RWPE1 (cell line): ENCODE measurements at regions not wholly inside any gene's neighbourhood (a gene's known extent, or its start where the extent isn't known, plus 50 kb on each side); places are given as distances from the start of the nearest gene placed in this dataset.

Source experiments
- CTCF ChIA-PET: fragments of 350-600 bp; sonication (Branson Sonifier 250); formaldehyde crosslinking; extraction: SDS; loops from one replicate; lab custom pipeline; 2021; lab: Yijun Ruan, JAX
- POLR2A ChIA-PET: fragments of 400-600 bp; formaldehyde crosslinking; extraction: SDS; loops from one replicate; lab custom pipeline; 2020; ENCODE audit warnings: antibody characterized with exemption; ENCODE audit not compliant: low non-redundant PET; lab: Yijun Ruan, JAX
- DNase-seq: peaks from one replicate; pipeline ENCODE4 v3.0.0; 2012; ENCODE audit warnings: low spot score
- H3K27ac ChIP-seq: fragments of 450-650 bp; 2 replicates; pipeline ENCODE4 v1.5.1; 2017
- CTCF ChIP-seq: fragments of 450-650 bp; conservative IDR thresholded peaks from 2 replicates; pipeline ENCODE4 v1.5.1; 2017; ENCODE audit warnings: low read depth, mild to moderate bottlenecking

- POLR2A ChIA-PET: no interaction called here
Observed at GRCh38 chr9:2288309-2288708, 273.2 kb downstream of the SMARCA2 start.

GRCh38 chr9:2289263-2289662, 274.1 kb downstream of the SMARCA2 start:
- H3K27ac ChIP-seq: no peak overlapping the region
- no peak for DNase-seq
- no peak for TF ChIP-seq CTCF
- ChIA-PET POLR2A (no interaction called here), CTCF (interaction anchor here (0.7 kb wide), 1 partner anchor 17 kb away, joined by 4 read pairs; no protein-coding TSS in a partner anchor)

More at GRCh38 chr9:2288309-2288708, 273.2 kb downstream of the SMARCA2 start:
- CTCF ChIA-PET: no interaction called here
- TF ChIP-seq CTCF: no peak
- no peak overlapping the region for H3K27ac ChIP-seq
- no peak for DNase-seq

- H3K27ac ChIP-seq: no peak overlapping the region
- no peak for DNase-seq
- POLR2A ChIA-PET: no interaction called here
- CTCF ChIA-PET: no interaction called here
- TF ChIP-seq CTCF: no peak
Observed at GRCh38 chr9:2290382-2290781, 275.2 kb downstream of the SMARCA2 start.

GRCh38 chr9:2291980-2292704, 277.0 kb downstream of the SMARCA2 start:
- ChIA-PET CTCF (interaction anchor here (0.7 kb wide), 1 partner anchor 365 kb away, joined by 3 read pairs; no protein-coding TSS in a partner anchor), POLR2A (no interaction called here)
- H3K27ac ChIP-seq: no peak overlapping the region
- TF ChIP-seq CTCF: no peak
- DNase-seq: peak; percentile 14

GRCh38 chr9:2292733-2293132, 277.6 kb downstream of the SMARCA2 start:
- ChIA-PET CTCF (no interaction called here), POLR2A (no interaction called here)
- no peak for TF ChIP-seq CTCF
- DNase-seq: no peak
- H3K27ac ChIP-seq: no peak overlapping the region

- H3K27ac ChIP-seq: no peak overlapping the region
Observed at GRCh38 chr9:2297771-2298170, 282.6 kb downstream of the SMARCA2 start.

More at GRCh38 chr9:2297771-2298170, 282.6 kb downstream of the SMARCA2 start:
- DNase-seq: no peak
- ChIA-PET POLR2A (no interaction called here), CTCF (no interaction called here)
- TF ChIP-seq CTCF: no peak
